Keratinocyte (primary cell): ENCODE measurements at regions not wholly inside any gene's neighbourhood (a gene's known extent, or its start where the extent isn't known, plus 50 kb on each side); places are given as distances from the start of the nearest gene placed in this dataset.

Experiments
- DNase-seq: peaks from one replicate; pipeline ENCODE4 v3.0.0-alpha.2; 2011; ENCODE audit warnings: low read depth, missing footprints, low spot score
- FAIRE-seq: peaks from 2 replicates; lab custom pipeline; 2011; peaks lifted over from hg19 to GRCh38; lab: Jason Lieb, UNC
- H2AFZ ChIP-seq: 2 replicates; pipeline ENCODE4 v1.6.0; 2012; ENCODE audit warnings: low read length, control low read depth, inconsistent platforms; ENCODE audit not compliant: control insufficient read depth
- H3K27ac ChIP-seq: 2 replicates; pipeline ENCODE4 v1.5.1; 2011; ENCODE audit warnings: low read length; ENCODE audit not compliant: control insufficient read depth, insufficient read depth
- H3K27me3 ChIP-seq: 3 replicates; pipeline ENCODE4 v1.6.0; 2011; ENCODE audit warnings: low read length; ENCODE audit not compliant: control insufficient read depth, insufficient read depth; ENCODE audit errors: extremely low read depth
- H3K36me3 ChIP-seq, 2 experiments: 2 replicates in 1 of 2; 3 replicates in 1 of 2; pipeline ENCODE4 v1.5.1; 2011; ENCODE audit warnings: low read length in 2 of 2, mild to moderate bottlenecking in 1 of 2; ENCODE audit not compliant: control insufficient read depth in 2 of 2, insufficient read depth in 2 of 2; ENCODE audit errors: extremely low read depth in 1 of 2
- H3K4me1 ChIP-seq: 3 replicates; pipeline ENCODE4 v1.5.1; 2011; ENCODE audit warnings: low read length; ENCODE audit not compliant: control insufficient read depth, insufficient read depth; ENCODE audit errors: extremely low read depth
- H3K4me2 ChIP-seq: 3 replicates; pipeline ENCODE4 v1.6.0; 2011; ENCODE audit warnings: low read depth, low read length; ENCODE audit not compliant: control insufficient read depth, insufficient read depth; ENCODE audit errors: extremely low read depth
- H3K4me3 ChIP-seq, 3 experiments: fragments of 200-600 bp in 1 of 3; sonication (generic) in 1 of 3; 2 replicates in 2 of 3; 3 replicates in 1 of 3; pipeline ENCODE4 v1.5.1; 2011 to 2016; ENCODE audit warnings: low read length in 3 of 3, mild to moderate bottlenecking in 3 of 3, control low read depth in 2 of 3, inconsistent platforms in 1 of 3, low read depth in 1 of 3, mixed read lengths in 1 of 3, mixed run types in 1 of 3, moderate library complexity in 1 of 3; ENCODE audit not compliant: control insufficient read depth in 2 of 3, insufficient read depth in 2 of 3; ENCODE audit errors: extremely low read depth in 1 of 3
- H3K79me2 ChIP-seq: 2 replicates; pipeline ENCODE4 v1.6.0; 2012; ENCODE audit warnings: low read length; ENCODE audit not compliant: control insufficient read depth, insufficient read depth
- H3K9ac ChIP-seq: 3 replicates; pipeline ENCODE4 v1.6.0; 2011; ENCODE audit warnings: low read length; ENCODE audit not compliant: control insufficient read depth, insufficient read depth; ENCODE audit errors: extremely low read depth
- H3K9me1 ChIP-seq: 3 replicates; pipeline ENCODE4 v1.6.0; 2011; ENCODE audit warnings: low read length; ENCODE audit not compliant: control insufficient read depth, insufficient read depth; ENCODE audit errors: extremely low read depth
- H3K9me3 ChIP-seq: 2 replicates; pipeline ENCODE4 v1.5.1; 2012; ENCODE audit warnings: low read depth, low read length; ENCODE audit not compliant: control insufficient read depth
- H4K20me1 ChIP-seq: 3 replicates; pipeline ENCODE4 v1.6.0; 2011; ENCODE audit warnings: low read length; ENCODE audit not compliant: control insufficient read depth, insufficient read depth; ENCODE audit errors: extremely low read depth
- CTCF ChIP-seq, 3 experiments: IDR thresholded peaks in 1 of 3; conservative IDR thresholded peaks in 1 of 3; optimal IDR thresholded peaks in 1 of 3; 2 replicates in 2 of 3; 3 replicates in 1 of 3; pipeline versions ENCODE3 to v1.5.1; 2011; ENCODE audit warnings: low read length in 3 of 3, mild to moderate bottlenecking in 3 of 3, moderate library complexity in 2 of 3, control low read depth in 1 of 3, inconsistent platforms in 1 of 3; ENCODE audit not compliant: insufficient read depth in 2 of 3; ENCODE audit errors: extremely low read depth in 1 of 3
- EZH2 ChIP-seq: IDR thresholded peaks from one replicate; pipeline ENCODE4 v1.6.1; 2012; ENCODE audit warnings: inconsistent platforms, mild to moderate bottlenecking, low read length, moderate library complexity
- dilution Hi-C: fragments of 300-500 bp; cut with MboI; formaldehyde crosslinking; loops from one replicate; pipeline ENCODE4 v1.7.0; 2020; ENCODE audit warnings: low sequenced_read_pairs; ENCODE audit not compliant: extremely low pct_ligation_motif_present

DNA sequence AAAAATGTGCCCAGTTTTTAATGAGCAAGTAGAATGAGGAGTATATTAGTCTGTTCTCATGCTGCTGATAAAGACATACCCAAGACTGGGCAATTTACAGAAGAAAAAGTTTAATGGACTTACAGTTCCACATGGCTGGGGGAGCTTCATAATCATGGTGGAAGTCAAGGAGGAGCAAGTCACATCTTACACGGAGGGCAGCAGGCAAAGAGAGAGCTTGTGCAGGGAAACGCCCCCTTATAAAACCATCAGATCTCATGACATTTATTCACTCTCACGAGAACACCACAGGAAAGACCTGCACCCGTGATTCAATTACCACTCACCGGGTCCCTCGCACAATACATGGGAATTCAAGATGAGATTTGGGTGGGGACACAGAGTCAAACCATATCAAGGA, 111.7 kb upstream of the CNTN6 start:
- no peaks in the 10 kb centered on the region for H3K27me3 ChIP-seq
- H3K4me3 ChIP-seq = no peak overlapping the region
- DNase-seq = no peak
- TF ChIP-seq EZH2 (no peak), CTCF (optimal IDR thresholded peaks at IDR 0.05 in 1 of 3, IDR thresholded peaks at IDR 0.05 in 1 of 3, conservative IDR thresholded peaks at IDR 0.05 in 1 of 3; ENCODE audit: extremely low read depth in 1 of 3, insufficient read depth in 2 of 3, low read length in 3 of 3) (no peak)
- H2AFZ ChIP-seq = no peak overlapping the region
- no peak overlapping the region for H3K27ac ChIP-seq
- no peaks in the 10 kb centered on the region for H3K36me3 ChIP-seq
- dilution Hi-C loops = no loop called here
- no peaks in the 10 kb centered on the region for H3K79me2 ChIP-seq
- no peaks in the 10 kb centered on the region for H3K9me1 ChIP-seq
- no peaks in the 10 kb centered on the region for H3K4me1 ChIP-seq
- H4K20me1 ChIP-seq = no peaks in the 10 kb centered on the region
- H3K9me3 ChIP-seq = no peaks in the 10 kb centered on the region
- H3K9ac ChIP-seq = no peak overlapping the region
- no peak overlapping the region for H3K4me2 ChIP-seq
- no peak for FAIRE-seq

GRCh38 chr3:988785-989184, 104.0 kb upstream of the CNTN6 start:
- DNase-seq (no peak), FAIRE-seq (no peak)
- Histone ChIP-seq H4K20me1 (no peaks in the 10 kb centered on the region), H2AFZ (no peak overlapping the region), H3K9me1 (no peaks in the 10 kb centered on the region), H3K79me2 (no peaks in the 10 kb centered on the region), H3K9me3 (peaks cover 2% of the 10 kb centered on the region), H3K27me3 (no peaks in the 10 kb centered on the region), H3K27ac (no peak overlapping the region), H3K9ac (no peak overlapping the region), H3K4me3 (no peak overlapping the region), H3K4me2 (no peak overlapping the region), H3K4me1 (no peaks in the 10 kb centered on the region), H3K36me3 (no peaks in the 10 kb centered on the region)
- dilution Hi-C loops = no loop called here
- no peak for TF ChIP-seq EZH2
- no peak for TF ChIP-seq CTCF (optimal IDR thresholded peaks at IDR 0.05 in 1 of 3, IDR thresholded peaks at IDR 0.05 in 1 of 3, conservative IDR thresholded peaks at IDR 0.05 in 1 of 3; ENCODE audit: extremely low read depth in 1 of 3, insufficient read depth in 2 of 3, low read length in 3 of 3)
